ENCODE measurements at regions not wholly inside any gene's neighbourhood (a gene's known extent, or its start where the extent isn't known, plus 50 kb on each side); places are given as distances from the start of the nearest gene placed in this dataset.

DNA sequence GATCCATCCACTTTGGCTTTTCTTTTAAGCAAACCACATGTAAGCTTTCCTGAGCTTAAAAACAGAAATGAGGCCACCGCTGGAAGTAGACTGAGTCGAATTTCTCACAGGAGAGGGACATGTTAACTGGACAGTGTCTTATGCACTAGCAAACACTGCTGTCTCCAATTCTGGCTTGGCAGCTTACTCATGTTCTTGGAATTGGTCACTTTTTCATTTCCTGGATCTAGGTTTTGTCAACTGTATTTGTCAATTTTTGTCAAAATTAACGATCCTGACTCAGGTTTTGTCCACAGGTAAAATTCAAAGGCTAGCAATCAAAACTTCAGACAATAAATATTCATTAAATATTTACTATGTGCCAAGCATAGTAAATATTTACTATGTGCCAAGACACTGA, 601.5 kb downstream of the RNF144B start:
- no peak for ATAC-seq
- Histone ChIP-seq H3K27me3 (no peaks in the 10 kb centered on the region), H3K4me1 (no peaks in the 10 kb centered on the region), H3K36me3 (no peaks in the 10 kb centered on the region), H3K27ac (no peak overlapping the region), H3K9me3 (no peaks in the 10 kb centered on the region), H3K4me3 (no peak overlapping the region)
- intact Hi-C loops (cut with DNase I) = no loop called here
- TF ChIP-seq CTCF (IDR thresholded peaks at IDR 0.05) = no peak
- DNase-seq = no peak

- peak; percentile 65 for TF ChIP-seq CTCF (IDR thresholded peaks at IDR 0.05)
- ATAC-seq = peak; percentile 87
- no peaks in the 10 kb centered on the region for H3K4me1 ChIP-seq
- intact Hi-C loops (cut with DNase I) = no loop called here
- no peaks in the 10 kb centered on the region for H3K36me3 ChIP-seq
- H3K27me3 ChIP-seq = no peaks in the 10 kb centered on the region
- H3K4me3 ChIP-seq = no peak overlapping the region
- DNase-seq = peak; percentile 86
- no peak overlapping the region for H3K27ac ChIP-seq
- H3K9me3 ChIP-seq = no peaks in the 10 kb centered on the region
Observed at GRCh38 chr6:18990059-18990978, 603.2 kb downstream of the RNF144B start.

GRCh38 chr6:18997375-18997826, 610.3 kb downstream of the RNF144B start:
- peak; percentile 95 for ATAC-seq
- Histone ChIP-seq H3K27me3 (no peaks in the 10 kb centered on the region), H3K9me3 (no peaks in the 10 kb centered on the region), H3K4me1 (no peaks in the 10 kb centered on the region), H3K36me3 (no peaks in the 10 kb centered on the region), H3K4me3 (no peak overlapping the region), H3K27ac (no peak overlapping the region)
- intact Hi-C loops (cut with DNase I) = no loop called here
- peak; percentile 54 for TF ChIP-seq CTCF (IDR thresholded peaks at IDR 0.05)
- DNase-seq = no peak

DNA sequence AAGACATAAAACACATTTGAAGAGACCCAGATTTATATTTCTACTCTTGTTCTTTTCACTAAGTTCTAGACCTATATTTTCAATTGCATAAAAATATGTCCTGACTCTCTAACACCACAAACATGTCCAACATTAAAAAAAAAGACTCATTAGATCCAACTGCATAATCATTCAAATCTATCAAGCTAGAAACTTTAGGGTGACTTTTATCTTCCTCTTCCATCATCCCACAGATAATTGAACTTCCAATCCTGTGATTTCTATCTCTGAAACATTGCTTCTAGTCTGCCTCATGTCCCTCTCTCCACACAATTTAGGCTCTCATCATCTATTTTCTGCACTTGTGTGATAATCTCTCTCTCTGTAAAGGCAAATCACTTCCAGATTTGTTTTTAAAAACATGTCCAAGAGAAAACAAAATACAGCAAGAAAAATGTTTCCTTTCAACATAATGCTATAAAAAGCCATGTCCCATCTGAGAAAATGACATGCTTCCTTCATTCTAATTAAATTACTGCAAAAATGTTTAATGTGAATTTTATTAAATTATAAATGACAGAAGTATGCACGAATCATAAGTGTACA, 615.9 kb downstream of the RNF144B start:
- DNase-seq = no peak
- no peak for ATAC-seq
- no peaks in the 10 kb centered on the region for H3K4me1 ChIP-seq
- intact Hi-C loops (cut with DNase I) = no loop called here
- H3K36me3 ChIP-seq = no peaks in the 10 kb centered on the region
- H3K9me3 ChIP-seq = no peaks in the 10 kb centered on the region
- H3K27me3 ChIP-seq = no peaks in the 10 kb centered on the region
- no peak overlapping the region for H3K27ac ChIP-seq
- no peak overlapping the region for H3K4me3 ChIP-seq
- TF ChIP-seq CTCF (IDR thresholded peaks at IDR 0.05) = no peak

GRCh38 chr6:19004176-19004575, 617.0 kb downstream of the RNF144B start:
- Histone ChIP-seq H3K4me3 (no peak overlapping the region), H3K36me3 (no peaks in the 10 kb centered on the region), H3K4me1 (no peaks in the 10 kb centered on the region), H3K9me3 (no peaks in the 10 kb centered on the region), H3K27me3 (no peaks in the 10 kb centered on the region), H3K27ac (no peak overlapping the region)
- DNase-seq = no peak
- ATAC-seq = no peak
- intact Hi-C loops (cut with DNase I) = no loop called here
- TF ChIP-seq CTCF (IDR thresholded peaks at IDR 0.05) = no peak
